T1000 (cell line): ENCODE measurements at regions not wholly inside any gene's neighbourhood (a gene's known extent, or its start where the extent isn't known, plus 50 kb on each side); places are given as distances from the start of the nearest gene placed in this dataset.
"Not testable (repeated sequence)": the region's sequence is repeated elsewhere in the genome, so short reads cannot be mapped to it uniquely, and the experiment has no call there.

Experiments used
- DNase-seq: peaks from one replicate; lab custom pipeline; 2025; ENCODE audit warnings: mixed read lengths; lab: John Stamatoyannopoulos, UW

GRCh38 chr10:36556468-36556867 is 568.9 kb upstream of the ANKRD30A start:
- DNase-seq, result no peak

- DNase-seq, result no peak
These were observed 570.4 kb upstream of the ANKRD30A start for GRCh38 chr10:36555036-36555435.

GRCh38 chr10:36547965-36548364 is 577.4 kb upstream of the ANKRD30A start:
- DNase-seq, result no peak

- DNase-seq, result no peak
These were observed 582.9 kb upstream of the ANKRD30A start for GRCh38 chr10:36542493-36542892.

- DNase-seq, result no peak
These were observed 584.8 kb upstream of the ANKRD30A start for GRCh38 chr10:36540611-36541010.

GRCh38 chr10:36538953-36539586 is 586.3 kb upstream of the ANKRD30A start:
- peak; percentile 7 for DNase-seq

GRCh38 chr10:36534471-36535002 is 590.9 kb upstream of the ANKRD30A start:
- DNase-seq, result peak; percentile 70

- DNase-seq, result no peak
These were observed 591.5 kb upstream of the ANKRD30A start for GRCh38 chr10:36533861-36534260.

GRCh38 chr10:36533316-36533715 is 592.1 kb upstream of the ANKRD30A start:
- no peak for DNase-seq

GRCh38 chr10:36531621-36532020 is 593.8 kb upstream of the ANKRD30A start:
- DNase-seq, result no peak

- no peak for DNase-seq
These were observed 599.4 kb upstream of the ANKRD30A start for GRCh38 chr10:36526033-36526432.

GRCh38 chr10:36524126-36524525 is 601.3 kb upstream of the ANKRD30A start:
- not testable (repeated sequence) for DNase-seq

GRCh38 chr10:36519909-36520308 is 605.5 kb upstream of the ANKRD30A start:
- no peak for DNase-seq

GRCh38 chr10:36516281-36516680 is 609.1 kb upstream of the ANKRD30A start:
- no peak for DNase-seq

- no peak for DNase-seq
These were observed 610.1 kb upstream of the ANKRD30A start for GRCh38 chr10:36515319-36515718.

GRCh38 chr10:36507715-36508114 is 617.7 kb upstream of the ANKRD30A start:
- no peak for DNase-seq

GRCh38 chr10:36506697-36507496 is 618.5 kb upstream of the ANKRD30A start:
- no peak for DNase-seq

- no peak for DNase-seq
These were observed 619.1 kb upstream of the ANKRD30A start for GRCh38 chr10:36506261-36506660.

- no peak for DNase-seq
These were observed 620.6 kb upstream of the ANKRD30A start for GRCh38 chr10:36504758-36505157.

GRCh38 chr10:36500266-36500665 is 625.1 kb upstream of the ANKRD30A start:
- no peak for DNase-seq

- DNase-seq, result no peak
These were observed 625.7 kb upstream of the ANKRD30A start for GRCh38 chr10:36499693-36500092.

- DNase-seq, result no peak
These were observed 628.6 kb upstream of the ANKRD30A start for GRCh38 chr10:36496758-36497157.

GRCh38 chr10:36494371-36494770 is 631.0 kb upstream of the ANKRD30A start:
- DNase-seq, result no peak
